Mucosa of descending colon (tissue), 3 donors: ENCODE measurements at regions not wholly inside any gene's neighbourhood (a gene's known extent, or its start where the extent isn't known, plus 50 kb on each side); places are given as distances from the start of the nearest gene placed in this dataset.

Experiments
- ATAC-seq: fragments of 200-7000 bp; cut with Tn5 transposase; one replicate; pipeline ENCODE4 v1.9.1; 2020; ENCODE audit warnings: mild to moderate bottlenecking, moderate library complexity
- DNase-seq, 3 donors: peaks; one replicate each; pipeline ENCODE4 v3.0.0-alpha.2; 2020
- H3K36me3 ChIP-seq: fragments of 200-600 bp; one replicate; pipeline ENCODE4 v1.8.0; 2021; ENCODE audit warnings: low read depth, mild to moderate bottlenecking
- H3K4me1 ChIP-seq: fragments of 200-600 bp; one replicate; pipeline ENCODE4 v1.8.0; 2021; ENCODE audit warnings: low read depth, mild to moderate bottlenecking
- H3K4me3 ChIP-seq: fragments of 200-600 bp; one replicate; pipeline ENCODE4 v1.8.0; 2021; ENCODE audit warnings: mild to moderate bottlenecking
- H3K9me3 ChIP-seq: fragments of 200-600 bp; one replicate; pipeline ENCODE4 v1.8.0; 2021; ENCODE audit warnings: mild to moderate bottlenecking
- intact Hi-C, 2 donors: fragments of 100-400 bp; cut with DNase I in 1 of 2; cut with micrococcal nuclease in 1 of 2; formaldehyde crosslinking; loops; one replicate each; pipeline versions ENCODE4 v1.11.0 to v1.11.1; 2022; cut with DNase I, micrococcal nuclease
- TF ChIP-seq, protein P1 (sequence below): fragments of 200-600 bp; IDR thresholded peaks from one replicate; pipeline ENCODE4 v1.8.0; 2022; ENCODE audit warnings: antibody characterized with exemption, mild to moderate bottlenecking
- donor health status: DM: no; HTN: no; CAD: no; lungs with moderate emphysema.
- donor health status: DM: no; HTN: no; CAD: no.
- donor health status: DM: no; HTN: yes; CAD: no.

DNA sequence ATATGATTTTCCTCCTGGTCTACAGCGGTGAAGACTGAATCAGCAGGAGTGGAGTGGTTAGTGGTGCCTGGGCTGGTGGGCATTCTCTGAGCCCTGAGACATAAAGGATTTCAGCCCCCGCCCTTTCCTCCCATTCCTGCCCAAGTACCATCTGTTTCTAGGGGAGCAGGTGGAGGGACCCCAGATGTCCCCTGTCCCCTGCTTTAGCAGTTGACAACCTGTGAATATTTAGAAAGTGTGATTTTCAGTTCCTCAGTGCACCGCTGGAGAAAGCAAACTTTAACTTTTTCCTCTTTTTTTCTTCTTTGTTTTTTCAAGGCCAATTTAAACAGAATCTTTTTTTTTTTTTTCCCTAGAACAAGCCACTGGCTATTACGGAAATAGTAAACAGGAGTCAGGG, 163.8 kb upstream of the MYL2 start:
- no peak for DNase-seq
- H3K9me3 ChIP-seq: no peaks in the 10 kb centered on the region
- no peak for ATAC-seq
- no peak overlapping the region for H3K4me3 ChIP-seq
- no peaks in the 10 kb centered on the region for H3K36me3 ChIP-seq
- no peaks in the 10 kb centered on the region for H3K4me1 ChIP-seq
- intact Hi-C loops: no loop called here
- TF ChIP-seq, protein P1, sequence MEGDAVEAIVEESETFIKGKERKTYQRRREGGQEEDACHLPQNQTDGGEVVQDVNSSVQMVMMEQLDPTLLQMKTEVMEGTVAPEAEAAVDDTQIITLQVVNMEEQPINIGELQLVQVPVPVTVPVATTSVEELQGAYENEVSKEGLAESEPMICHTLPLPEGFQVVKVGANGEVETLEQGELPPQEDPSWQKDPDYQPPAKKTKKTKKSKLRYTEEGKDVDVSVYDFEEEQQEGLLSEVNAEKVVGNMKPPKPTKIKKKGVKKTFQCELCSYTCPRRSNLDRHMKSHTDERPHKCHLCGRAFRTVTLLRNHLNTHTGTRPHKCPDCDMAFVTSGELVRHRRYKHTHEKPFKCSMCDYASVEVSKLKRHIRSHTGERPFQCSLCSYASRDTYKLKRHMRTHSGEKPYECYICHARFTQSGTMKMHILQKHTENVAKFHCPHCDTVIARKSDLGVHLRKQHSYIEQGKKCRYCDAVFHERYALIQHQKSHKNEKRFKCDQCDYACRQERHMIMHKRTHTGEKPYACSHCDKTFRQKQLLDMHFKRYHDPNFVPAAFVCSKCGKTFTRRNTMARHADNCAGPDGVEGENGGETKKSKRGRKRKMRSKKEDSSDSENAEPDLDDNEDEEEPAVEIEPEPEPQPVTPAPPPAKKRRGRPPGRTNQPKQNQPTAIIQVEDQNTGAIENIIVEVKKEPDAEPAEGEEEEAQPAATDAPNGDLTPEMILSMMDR: no peak

DNA sequence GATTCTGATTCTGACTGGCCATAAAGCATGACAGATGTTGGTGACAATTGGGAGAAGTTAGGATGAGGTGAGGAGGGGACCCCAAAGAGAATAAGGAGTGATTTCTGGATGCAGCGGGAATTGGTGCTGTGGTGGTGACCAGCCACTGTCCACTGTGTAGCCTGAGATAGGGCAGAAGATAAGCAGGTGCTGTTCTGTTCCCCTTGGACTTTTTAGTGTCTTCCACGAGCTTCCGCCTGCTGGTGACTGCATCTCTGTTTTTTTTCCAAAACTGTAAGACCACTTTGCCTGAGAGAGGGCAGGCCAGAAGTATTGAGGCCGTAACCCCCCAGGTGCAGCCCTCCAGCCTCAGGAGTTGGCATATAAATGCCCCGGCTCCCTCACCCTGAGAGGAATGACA, 161.2 kb upstream of the MYL2 start:
- Histone ChIP-seq H3K4me1 (no peaks in the 10 kb centered on the region), H3K9me3 (no peaks in the 10 kb centered on the region), H3K36me3 (no peaks in the 10 kb centered on the region), H3K4me3 (no peak overlapping the region)
- intact Hi-C loops: no loop called here
- DNase-seq (no peak), ATAC-seq (no peak)
- TF ChIP-seq, protein P1: no peak

DNA sequence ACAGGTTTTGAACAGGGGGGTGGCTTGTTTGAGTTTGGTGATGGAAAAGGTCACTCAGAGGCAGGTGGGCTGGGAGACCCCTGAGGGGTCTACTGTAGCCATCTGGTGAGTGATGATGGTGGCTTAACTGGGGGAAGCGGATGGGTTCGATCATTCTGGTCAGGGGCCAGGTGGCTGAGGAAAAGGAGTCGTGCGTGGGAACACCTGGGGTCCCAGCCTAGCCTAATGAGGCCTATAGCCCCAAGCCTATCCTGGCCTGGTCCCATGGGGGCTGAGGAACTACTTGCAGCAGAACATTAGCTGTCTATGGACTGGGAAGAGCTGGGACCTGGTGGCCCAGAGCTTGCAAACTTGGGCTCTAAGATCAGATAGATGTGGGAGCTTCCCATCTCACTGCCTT, 158.4 kb upstream of the MYL2 start:
- Histone ChIP-seq H3K4me3 (no peak overlapping the region), H3K36me3 (no peaks in the 10 kb centered on the region), H3K4me1 (no peaks in the 10 kb centered on the region), H3K9me3 (no peaks in the 10 kb centered on the region)
- DNase-seq: no peak
- TF ChIP-seq, protein P1: no peak
- intact Hi-C loops: no loop called here
- no peak for ATAC-seq

- ATAC-seq (no peak), DNase-seq (no peak)
- intact Hi-C loops: no loop called here
- H3K9me3 ChIP-seq: no peaks in the 10 kb centered on the region
- H3K4me1 ChIP-seq: no peaks in the 10 kb centered on the region
- H3K4me3 ChIP-seq: no peak overlapping the region
- no peaks in the 10 kb centered on the region for H3K36me3 ChIP-seq
- TF ChIP-seq, protein P1: no peak
Measured at GRCh38 chr12:111076611-111077451, 156.5 kb upstream of the MYL2 start.

GRCh38 chr12:111076199-111076598, 155.8 kb upstream of the MYL2 start:
- no peak overlapping the region for H3K4me3 ChIP-seq
- no peaks in the 10 kb centered on the region for H3K36me3 ChIP-seq
- DNase-seq: no peak
- H3K9me3 ChIP-seq: no peaks in the 10 kb centered on the region
- TF ChIP-seq, protein P1: no peak
- no peaks in the 10 kb centered on the region for H3K4me1 ChIP-seq
- no peak for ATAC-seq
- intact Hi-C loops: no loop called here
